ENCODE measurements at regions not wholly inside any gene's neighbourhood (a gene's known extent, or its start where the extent isn't known, plus 50 kb on each side); places are given as distances from the start of the nearest gene placed in this dataset.
"Not testable (repeated sequence)": the region's sequence is repeated elsewhere in the genome, so short reads cannot be mapped to it uniquely, and the experiment has no call there.

GRCh38 chr2:125028721-125029120 is 1003.6 kb downstream of the CNTNAP5 start:
- not testable (repeated sequence) for TF ChIP-seq SIN3A (IDR thresholded peaks at IDR 0.05; ENCODE audit: borderline replicate concordance, low read depth, low read length); KAT2B (IDR thresholded peaks at IDR 0.05; ENCODE audit: borderline replicate concordance, low read depth, low read length); RFX1 (IDR thresholded peaks at IDR 0.05)

Data from HepG2 (cell line).